KMS-11 (cell line): ENCODE measurements at regions not wholly inside any gene's neighbourhood (a gene's known extent, or its start where the extent isn't known, plus 50 kb on each side); places are given as distances from the start of the nearest gene placed in this dataset.

Experiments used
- H2AFZ ChIP-seq: fragments of 200-600 bp; sonication (generic); 2 replicates; pipeline ENCODE4 v1.6.1; 2016; ENCODE audit warnings: antibody characterized with exemption, mixed run types, low read depth
- H3K27ac ChIP-seq: fragments of 200-600 bp; sonication (generic); 2 replicates; pipeline ENCODE4 v1.6.1; 2016; ENCODE audit warnings: mild to moderate bottlenecking, mixed run types
- H3K27me3 ChIP-seq: fragments of 200-600 bp; sonication (generic); 2 replicates; pipeline ENCODE4 v1.6.1; 2017; ENCODE audit warnings: mild to moderate bottlenecking, low read depth, mixed run types, moderate library complexity; ENCODE audit not compliant: insufficient read depth
- H3K36me3 ChIP-seq: fragments of 200-600 bp; sonication (generic); 2 replicates; pipeline ENCODE4 v1.6.1; 2017; ENCODE audit warnings: mild to moderate bottlenecking, mixed run types; ENCODE audit not compliant: insufficient read depth
- H3K4me1 ChIP-seq: fragments of 200-600 bp; sonication (generic); 2 replicates; pipeline ENCODE4 v1.6.1; 2016; ENCODE audit warnings: mild to moderate bottlenecking, low read depth, mixed run types; ENCODE audit not compliant: poor library complexity, severe bottlenecking
- H3K4me2 ChIP-seq: fragments of 200-600 bp; sonication (generic); 2 replicates; pipeline ENCODE4 v1.7.0; 2016; ENCODE audit warnings: mild to moderate bottlenecking, mixed run types
- H3K4me3 ChIP-seq: fragments of 200-600 bp; sonication (generic); IDR thresholded peaks from 2 replicates; pipeline ENCODE4 v1.6.1; 2017; ENCODE audit warnings: low read depth, low read length, mixed read lengths; ENCODE audit not compliant: insufficient read depth
- H3K79me2 ChIP-seq: fragments of 200-600 bp; sonication (generic); 2 replicates; pipeline ENCODE4 v1.6.1; 2016; ENCODE audit warnings: low read depth, mixed run types; ENCODE audit not compliant: insufficient read depth
- H3K9ac ChIP-seq: fragments of 200-600 bp; sonication (generic); 2 replicates; pipeline ENCODE4 v1.6.1; 2016; ENCODE audit warnings: mild to moderate bottlenecking, mixed run types
- H4K20me1 ChIP-seq: fragments of 200-600 bp; sonication (generic); 2 replicates; pipeline ENCODE4 v1.6.1; 2016; ENCODE audit warnings: mild to moderate bottlenecking, mixed run types; ENCODE audit not compliant: insufficient read depth
- TF ChIP-seq, protein P1 (sequence below): fragments of 200-600 bp; sonication (generic); conservative IDR thresholded peaks from 2 replicates; pipeline ENCODE4 v1.6.1; 2017; ENCODE audit warnings: low read depth, mild to moderate bottlenecking, antibody characterized with exemption, low read length, moderate library complexity, mixed read lengths

GRCh38 chr1:88394958-88395357 lies 289.1 kb upstream of the PKN2 start:
- Histone ChIP-seq H3K27ac (no peak overlapping the region), H4K20me1 (no peaks in the 10 kb centered on the region), H3K4me2 (no peak overlapping the region), H3K27me3 (no peaks in the 10 kb centered on the region), H2AFZ (no peak overlapping the region), H3K9ac (no peak overlapping the region), H3K4me1 (no peaks in the 10 kb centered on the region), H3K36me3 (no peaks in the 10 kb centered on the region), H3K4me3 (no peak overlapping the region), H3K79me2 (no peaks in the 10 kb centered on the region)
- TF ChIP-seq, protein P1, sequence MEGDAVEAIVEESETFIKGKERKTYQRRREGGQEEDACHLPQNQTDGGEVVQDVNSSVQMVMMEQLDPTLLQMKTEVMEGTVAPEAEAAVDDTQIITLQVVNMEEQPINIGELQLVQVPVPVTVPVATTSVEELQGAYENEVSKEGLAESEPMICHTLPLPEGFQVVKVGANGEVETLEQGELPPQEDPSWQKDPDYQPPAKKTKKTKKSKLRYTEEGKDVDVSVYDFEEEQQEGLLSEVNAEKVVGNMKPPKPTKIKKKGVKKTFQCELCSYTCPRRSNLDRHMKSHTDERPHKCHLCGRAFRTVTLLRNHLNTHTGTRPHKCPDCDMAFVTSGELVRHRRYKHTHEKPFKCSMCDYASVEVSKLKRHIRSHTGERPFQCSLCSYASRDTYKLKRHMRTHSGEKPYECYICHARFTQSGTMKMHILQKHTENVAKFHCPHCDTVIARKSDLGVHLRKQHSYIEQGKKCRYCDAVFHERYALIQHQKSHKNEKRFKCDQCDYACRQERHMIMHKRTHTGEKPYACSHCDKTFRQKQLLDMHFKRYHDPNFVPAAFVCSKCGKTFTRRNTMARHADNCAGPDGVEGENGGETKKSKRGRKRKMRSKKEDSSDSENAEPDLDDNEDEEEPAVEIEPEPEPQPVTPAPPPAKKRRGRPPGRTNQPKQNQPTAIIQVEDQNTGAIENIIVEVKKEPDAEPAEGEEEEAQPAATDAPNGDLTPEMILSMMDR: no peak

- H3K4me3 ChIP-seq: no peak overlapping the region
- TF ChIP-seq, protein P1: no peak
- H3K27ac ChIP-seq: no peak overlapping the region
- no peaks in the 10 kb centered on the region for H3K36me3 ChIP-seq
- H4K20me1 ChIP-seq: no peaks in the 10 kb centered on the region
- no peak overlapping the region for H3K9ac ChIP-seq
- H3K27me3 ChIP-seq: no peaks in the 10 kb centered on the region
- H3K4me2 ChIP-seq: no peak overlapping the region
- H2AFZ ChIP-seq: no peak overlapping the region
- no peaks in the 10 kb centered on the region for H3K79me2 ChIP-seq
- H3K4me1 ChIP-seq: no peaks in the 10 kb centered on the region
Measured at GRCh38 chr1:88398338-88398737, 285.7 kb upstream of the PKN2 start.

DNA sequence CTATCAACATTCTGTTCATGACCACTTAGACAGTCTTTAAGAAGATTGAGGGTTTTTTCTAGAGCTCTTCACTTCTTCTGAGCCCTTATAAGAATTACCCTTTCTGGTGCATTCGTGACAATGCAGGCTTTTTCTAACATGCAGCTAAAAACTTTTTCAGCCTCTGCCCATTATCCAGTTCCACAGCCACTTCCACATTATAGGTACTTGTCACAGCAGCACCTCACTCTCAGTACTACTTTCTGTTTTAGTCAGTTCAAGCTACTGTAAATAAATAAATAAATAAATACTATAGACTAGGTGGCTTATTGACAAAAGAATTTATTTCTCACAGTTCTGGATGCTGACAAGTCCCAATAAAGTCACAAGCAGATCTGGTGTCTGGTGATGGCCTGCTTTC lies 284.4 kb upstream of the PKN2 start:
- Histone ChIP-seq H3K4me1 (no peaks in the 10 kb centered on the region), H2AFZ (no peak overlapping the region), H3K79me2 (no peaks in the 10 kb centered on the region), H3K4me3 (no peak overlapping the region), H4K20me1 (no peaks in the 10 kb centered on the region), H3K4me2 (no peak overlapping the region), H3K36me3 (no peaks in the 10 kb centered on the region), H3K9ac (no peak overlapping the region), H3K27me3 (no peaks in the 10 kb centered on the region), H3K27ac (no peak overlapping the region)
- TF ChIP-seq, protein P1: no peak

DNA sequence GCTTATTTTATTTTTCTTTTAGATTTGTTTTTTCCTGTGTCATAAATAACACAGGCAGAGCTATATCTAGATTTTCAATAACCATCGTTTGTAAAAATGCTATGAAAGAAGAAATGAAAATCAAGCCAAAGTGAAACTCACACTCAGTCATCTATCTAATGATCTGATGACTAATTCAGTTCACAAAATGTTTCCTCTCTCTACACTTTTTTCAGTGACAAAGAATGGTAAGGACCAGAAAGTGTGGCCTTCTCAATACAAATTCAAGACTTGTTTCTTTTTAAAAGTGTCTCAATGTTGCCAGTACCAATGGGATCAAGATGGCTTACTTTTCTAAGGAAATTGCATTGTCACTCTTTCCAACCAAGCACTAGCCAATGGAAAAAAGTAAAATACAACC lies 282.8 kb upstream of the PKN2 start:
- TF ChIP-seq, protein P1: no peak
- Histone ChIP-seq H3K27me3 (no peaks in the 10 kb centered on the region), H3K27ac (no peak overlapping the region), H3K79me2 (no peaks in the 10 kb centered on the region), H3K4me3 (no peak overlapping the region), H3K4me1 (no peaks in the 10 kb centered on the region), H3K9ac (no peak overlapping the region), H3K36me3 (no peaks in the 10 kb centered on the region), H2AFZ (no peak overlapping the region), H4K20me1 (no peaks in the 10 kb centered on the region), H3K4me2 (no peak overlapping the region)
